Adipocyte (in vitro differentiated cells): ENCODE measurements at regions not wholly inside any gene's neighbourhood (a gene's known extent, or its start where the extent isn't known, plus 50 kb on each side); places are given as distances from the start of the nearest gene placed in this dataset.

ENCODE experiments used
- DNase-seq: peaks from one replicate; pipeline ENCODE4 v3.0.0-alpha.2; 2015; ENCODE audit warnings: low read depth
- H3K27me3 ChIP-seq: replicated peaks from 2 replicates; pipeline ENCODE4 v1.7.0; 2013; ENCODE audit warnings: mild to moderate bottlenecking, low read length, moderate library complexity; ENCODE audit not compliant: control insufficient read depth, insufficient read depth
- H3K36me3 ChIP-seq: 2 replicates; pipeline ENCODE4 v1.7.0; 2013; ENCODE audit warnings: low read length, mild to moderate bottlenecking, moderate library complexity; ENCODE audit not compliant: control insufficient read depth, insufficient read depth, severe bottlenecking
- H3K4me1 ChIP-seq: 2 replicates; pipeline ENCODE4 v1.7.0; 2013; ENCODE audit warnings: mild to moderate bottlenecking, low read length, moderate library complexity; ENCODE audit not compliant: control insufficient read depth, insufficient read depth
- H3K4me3 ChIP-seq: 2 replicates; pipeline ENCODE4 v1.7.0; 2013; ENCODE audit warnings: mild to moderate bottlenecking, low read length, moderate library complexity
- H3K9ac ChIP-seq: 2 replicates; pipeline ENCODE4 v1.7.0; 2013; ENCODE audit warnings: mild to moderate bottlenecking, low read length, moderate library complexity
- H3K9me3 ChIP-seq: 2 replicates; pipeline ENCODE4 v1.7.0; 2013; ENCODE audit warnings: mild to moderate bottlenecking, low read length, moderate library complexity; ENCODE audit not compliant: control insufficient read depth

GRCh38 chr14:36465178-36465577 lies 54.9 kb downstream of the NKX2-1 start:
- Histone ChIP-seq H3K36me3 (no peaks in the 10 kb centered on the region), H3K4me1 (no peaks in the 10 kb centered on the region), H3K9me3 (peaks cover 4% of the 10 kb centered on the region), H3K9ac (no peak overlapping the region), H3K27me3 (peaks cover 6% of the 10 kb centered on the region), H3K4me3 (no peak overlapping the region)
- DNase-seq = no peak

- Histone ChIP-seq H3K9ac (no peak overlapping the region), H3K36me3 (no peaks in the 10 kb centered on the region), H3K9me3 (peaks cover 4% of the 10 kb centered on the region), H3K4me3 (no peak overlapping the region), H3K27me3 (peaks cover 6% of the 10 kb centered on the region), H3K4me1 (no peaks in the 10 kb centered on the region)
- no peak for DNase-seq
Measured at GRCh38 chr14:36462890-36463289, 57.1 kb downstream of the NKX2-1 start.

GRCh38 chr14:36455241-36455627 lies 64.8 kb downstream of the NKX2-1 start:
- Histone ChIP-seq H3K27me3 (peaks cover 4% of the 10 kb centered on the region), H3K36me3 (no peaks in the 10 kb centered on the region), H3K9ac (no peak overlapping the region), H3K9me3 (no peaks in the 10 kb centered on the region), H3K4me3 (no peak overlapping the region), H3K4me1 (no peaks in the 10 kb centered on the region)
- DNase-seq = no peak

- DNase-seq = no peak
- H3K27me3 ChIP-seq = peaks cover 4% of the 10 kb centered on the region
Measured at GRCh38 chr14:36454599-36455240, 65.3 kb downstream of the NKX2-1 start.

GRCh38 chr14:36452860-36453259 lies 67.2 kb downstream of the NKX2-1 start:
- H3K27me3 ChIP-seq = peaks cover 7% of the 10 kb centered on the region
- H3K36me3 ChIP-seq = no peaks in the 10 kb centered on the region
- H3K9ac ChIP-seq = no peak overlapping the region

More at GRCh38 chr14:36454599-36455240, 65.3 kb downstream of the NKX2-1 start:
- Histone ChIP-seq H3K9ac (no peak overlapping the region), H3K4me1 (no peaks in the 10 kb centered on the region), H3K4me3 (no peak overlapping the region), H3K36me3 (no peaks in the 10 kb centered on the region), H3K9me3 (no peaks in the 10 kb centered on the region)

GRCh38 chr14:36451310-36452065 lies 68.5 kb downstream of the NKX2-1 start:
- no peak for DNase-seq
- no peaks in the 10 kb centered on the region for H3K4me1 ChIP-seq
- H3K9ac ChIP-seq = no peak overlapping the region
- peaks cover 15% of the 10 kb centered on the region for H3K27me3 ChIP-seq
- no peak overlapping the region for H3K4me3 ChIP-seq
- no peaks in the 10 kb centered on the region for H3K36me3 ChIP-seq
- no peaks in the 10 kb centered on the region for H3K9me3 ChIP-seq

More at GRCh38 chr14:36452860-36453259, 67.2 kb downstream of the NKX2-1 start:
- H3K9me3 ChIP-seq = no peaks in the 10 kb centered on the region
- no peak for DNase-seq
- no peaks in the 10 kb centered on the region for H3K4me1 ChIP-seq
- no peak overlapping the region for H3K4me3 ChIP-seq

- Histone ChIP-seq H3K4me1 (no peaks in the 10 kb centered on the region), H3K9me3 (no peaks in the 10 kb centered on the region), H3K9ac (no peak overlapping the region), H3K27me3 (peaks cover 17% of the 10 kb centered on the region), H3K36me3 (no peaks in the 10 kb centered on the region), H3K4me3 (no peak overlapping the region)
- DNase-seq = no peak
Measured at GRCh38 chr14:36450550-36450949, 69.5 kb downstream of the NKX2-1 start.

GRCh38 chr14:36449903-36450302 lies 70.1 kb downstream of the NKX2-1 start:
- no peak overlapping the region for H3K9ac ChIP-seq
- H3K9me3 ChIP-seq = no peaks in the 10 kb centered on the region
- no peak for DNase-seq
- H3K36me3 ChIP-seq = no peaks in the 10 kb centered on the region
- H3K4me3 ChIP-seq = no peak overlapping the region
- no peaks in the 10 kb centered on the region for H3K4me1 ChIP-seq
- peaks cover 17% of the 10 kb centered on the region for H3K27me3 ChIP-seq

- H3K4me1 ChIP-seq = no peaks in the 10 kb centered on the region
- no peak for DNase-seq
- peaks cover 44% of the 10 kb centered on the region for H3K27me3 ChIP-seq
Measured at GRCh38 chr14:36443374-36443773, 76.7 kb downstream of the NKX2-1 start.

GRCh38 chr14:36442824-36443241 lies 77.2 kb downstream of the NKX2-1 start:
- DNase-seq = no peak
- H3K4me1 ChIP-seq = no peaks in the 10 kb centered on the region
- H3K36me3 ChIP-seq = no peaks in the 10 kb centered on the region
- H3K9me3 ChIP-seq = no peaks in the 10 kb centered on the region
- H3K27me3 ChIP-seq = peaks cover 45% of the 10 kb centered on the region
- H3K9ac ChIP-seq = no peak overlapping the region
- H3K4me3 ChIP-seq = no peak overlapping the region

More at GRCh38 chr14:36443374-36443773, 76.7 kb downstream of the NKX2-1 start:
- Histone ChIP-seq H3K4me3 (no peak overlapping the region), H3K36me3 (no peaks in the 10 kb centered on the region), H3K9me3 (no peaks in the 10 kb centered on the region), H3K9ac (no peak overlapping the region)

- Histone ChIP-seq H3K27me3 (peaks cover 41% of the 10 kb centered on the region), H3K4me3 (no peak overlapping the region), H3K36me3 (no peaks in the 10 kb centered on the region), H3K9ac (no peak overlapping the region), H3K4me1 (no peaks in the 10 kb centered on the region), H3K9me3 (no peaks in the 10 kb centered on the region)
- DNase-seq = no peak
Measured at GRCh38 chr14:36441283-36441682, 78.7 kb downstream of the NKX2-1 start.
